Fibroblast of skin of right biceps (primary cell): ENCODE measurements at regions not wholly inside any gene's neighbourhood (a gene's known extent, or its start where the extent isn't known, plus 50 kb on each side); places are given as distances from the start of the nearest gene placed in this dataset.
A peak's percentile ranks its signal among the peaks of the same experiment; 100 is the strongest.

Experiments used
- DNase-seq: peaks from one replicate; pipeline ENCODE4 v3.0.0-alpha.2; 2013

- DNase-seq, result no peak
Measured at GRCh38 chr5:124841829-124842712, 95.6 kb upstream of the ZNF608 start.

- no peak for DNase-seq
Measured at GRCh38 chr5:124842725-124843595, 96.5 kb upstream of the ZNF608 start.

GRCh38 chr5:124843596-124843899, 97.1 kb upstream of the ZNF608 start:
- DNase-seq, result no peak

GRCh38 chr5:124844371-124844920, 98.0 kb upstream of the ZNF608 start:
- no peak for DNase-seq

GRCh38 chr5:124847907-124848306, 101.5 kb upstream of the ZNF608 start:
- DNase-seq, result no peak

- no peak for DNase-seq
Measured at GRCh38 chr5:124849774-124850173, 103.3 kb upstream of the ZNF608 start.

- DNase-seq, result no peak
Measured at GRCh38 chr5:124856726-124857125, 110.3 kb upstream of the ZNF608 start.

- DNase-seq, result no peak
Measured at GRCh38 chr5:124858612-124859011, 112.2 kb upstream of the ZNF608 start.

- peak; percentile 41 for DNase-seq
Measured at GRCh38 chr5:124859027-124859426, 112.6 kb upstream of the ZNF608 start.

- no peak for DNase-seq
Measured at GRCh38 chr5:124859556-124860290, 113.3 kb upstream of the ZNF608 start.

- DNase-seq, result peak; percentile 38
Measured at GRCh38 chr5:124860291-124860655, 113.8 kb upstream of the ZNF608 start.

- no peak for DNase-seq
Measured at GRCh38 chr5:124865066-124865465, 118.6 kb upstream of the ZNF608 start.

GRCh38 chr5:124865603-124866354, 119.3 kb upstream of the ZNF608 start:
- no peak for DNase-seq

GRCh38 chr5:124866355-124867136, 120.1 kb upstream of the ZNF608 start:
- DNase-seq, result peak; percentile 65

- peak; percentile 93 for DNase-seq
Measured at GRCh38 chr5:124867137-124867704, 120.8 kb upstream of the ZNF608 start.

GRCh38 chr5:124868676-124869075, 122.2 kb upstream of the ZNF608 start:
- DNase-seq, result no peak

- DNase-seq, result no peak
Measured at GRCh38 chr5:124869426-124870033, 123.1 kb upstream of the ZNF608 start.

GRCh38 chr5:124870070-124870469, 123.6 kb upstream of the ZNF608 start:
- DNase-seq, result peak; percentile 15

GRCh38 chr5:124871303-124871702, 124.9 kb upstream of the ZNF608 start:
- DNase-seq, result peak; percentile 91

- no peak for DNase-seq
Measured at GRCh38 chr5:124872086-124872485, 125.6 kb upstream of the ZNF608 start.

- no peak for DNase-seq
Measured at GRCh38 chr5:124872615-124873014, 126.2 kb upstream of the ZNF608 start.
